RPMI7951 (cell line): ENCODE measurements at regions not wholly inside any gene's neighbourhood (a gene's known extent, or its start where the extent isn't known, plus 50 kb on each side); places are given as distances from the start of the nearest gene placed in this dataset.

Experiments
- DNase-seq: peaks from one replicate; pipeline ENCODE4 v3.0.0-alpha.2; 2012; ENCODE audit warnings: low read depth

GRCh38 chr9:129240581-129241211 lies 62.6 kb upstream of the IER5L start:
- no peak for DNase-seq

DNA sequence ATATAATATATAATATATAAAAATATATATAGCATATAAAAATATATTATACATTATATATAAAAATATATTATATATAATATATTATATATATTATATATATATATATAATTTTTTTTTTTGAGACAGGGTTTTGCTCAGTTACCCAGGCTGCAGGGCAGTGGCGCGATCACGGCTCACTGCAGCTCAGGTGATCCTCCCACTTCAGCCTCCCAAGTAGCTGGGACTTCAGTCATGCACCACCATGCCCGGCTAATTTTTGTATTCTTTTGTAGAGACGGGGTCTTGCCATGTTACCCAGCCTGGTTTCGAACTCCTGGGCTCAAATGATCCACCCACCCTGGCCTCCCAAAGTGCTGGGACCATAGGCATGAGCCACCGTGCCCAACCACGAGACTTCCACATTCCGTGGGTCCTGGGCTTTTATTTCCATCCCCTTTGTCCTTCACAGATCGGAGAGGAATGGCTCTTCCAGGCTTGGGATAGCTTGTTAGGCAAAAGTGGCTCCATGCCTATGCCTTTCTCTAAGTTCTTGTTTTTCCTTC lies 62.0 kb upstream of the IER5L start:
- DNase-seq = no peak

GRCh38 chr9:129237803-129238202 lies 59.7 kb upstream of the IER5L start:
- DNase-seq = no peak

DNA sequence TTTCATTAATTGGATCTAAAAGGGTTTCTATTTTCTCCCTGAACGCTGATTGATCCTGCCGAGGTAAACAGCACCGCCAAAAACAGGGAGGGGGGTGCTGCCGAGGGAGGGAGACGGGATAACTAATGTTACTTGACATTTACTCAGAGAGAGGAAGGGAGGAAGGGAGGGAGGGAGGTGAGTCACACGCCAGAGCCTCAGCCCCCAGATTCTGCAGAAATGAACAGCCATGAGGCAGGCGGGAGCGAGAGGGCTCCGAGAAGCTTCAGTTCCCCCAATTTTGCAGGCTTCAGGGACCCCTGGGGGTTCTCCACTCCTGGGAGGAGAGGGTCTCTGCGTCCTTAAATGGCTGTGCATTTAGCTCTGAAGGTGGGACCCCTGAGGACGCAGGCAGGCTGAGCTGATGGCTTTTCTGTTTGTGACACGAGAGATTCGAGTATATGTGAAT lies 59.1 kb upstream of the IER5L start:
- DNase-seq = peak; percentile 52

GRCh38 chr9:129236441-129237145 lies 58.5 kb upstream of the IER5L start:
- DNase-seq = no peak

DNA sequence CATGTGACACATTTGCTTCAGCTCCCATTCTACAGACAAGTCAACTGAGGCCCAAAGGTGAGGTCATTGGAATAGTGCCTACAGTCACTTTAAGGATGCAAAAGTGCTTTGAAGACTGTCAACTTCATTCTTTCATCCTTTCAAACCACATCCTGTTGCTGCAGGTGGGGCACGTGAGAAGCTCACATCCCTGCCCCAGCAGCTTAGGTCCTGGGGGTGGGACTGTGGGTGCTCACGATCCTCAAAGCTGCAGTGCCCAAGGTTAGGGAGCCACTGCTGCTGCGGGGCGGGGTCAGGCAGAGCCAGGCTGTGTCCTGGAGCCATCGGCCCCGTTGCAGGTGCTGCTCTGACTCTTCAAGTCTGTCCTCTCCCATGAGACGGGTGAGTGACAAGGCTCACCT lies 57.9 kb upstream of the IER5L start:
- DNase-seq = no peak

GRCh38 chr9:129235041-129235930 lies 57.2 kb upstream of the IER5L start:
- DNase-seq = no peak

DNA sequence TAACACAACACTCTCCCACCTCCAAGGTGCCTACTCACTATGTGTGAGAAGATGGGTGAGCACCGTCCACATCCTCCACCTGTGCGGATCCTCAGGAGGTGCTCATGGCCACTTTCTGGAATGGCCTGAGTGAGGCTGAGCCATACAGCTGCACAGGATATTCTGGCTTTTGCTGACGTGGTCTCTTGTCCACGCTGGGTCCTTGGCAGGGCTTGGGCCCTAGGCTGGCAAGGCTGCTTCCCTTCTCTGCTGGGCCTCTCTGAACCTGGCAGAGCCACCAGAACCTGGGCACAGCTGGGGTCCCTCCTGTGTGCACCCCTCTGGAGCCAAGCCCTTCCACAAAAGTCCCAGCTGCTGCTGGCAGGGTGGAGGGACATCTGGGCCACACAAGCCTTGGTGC lies 56.4 kb upstream of the IER5L start:
- DNase-seq = no peak

DNA sequence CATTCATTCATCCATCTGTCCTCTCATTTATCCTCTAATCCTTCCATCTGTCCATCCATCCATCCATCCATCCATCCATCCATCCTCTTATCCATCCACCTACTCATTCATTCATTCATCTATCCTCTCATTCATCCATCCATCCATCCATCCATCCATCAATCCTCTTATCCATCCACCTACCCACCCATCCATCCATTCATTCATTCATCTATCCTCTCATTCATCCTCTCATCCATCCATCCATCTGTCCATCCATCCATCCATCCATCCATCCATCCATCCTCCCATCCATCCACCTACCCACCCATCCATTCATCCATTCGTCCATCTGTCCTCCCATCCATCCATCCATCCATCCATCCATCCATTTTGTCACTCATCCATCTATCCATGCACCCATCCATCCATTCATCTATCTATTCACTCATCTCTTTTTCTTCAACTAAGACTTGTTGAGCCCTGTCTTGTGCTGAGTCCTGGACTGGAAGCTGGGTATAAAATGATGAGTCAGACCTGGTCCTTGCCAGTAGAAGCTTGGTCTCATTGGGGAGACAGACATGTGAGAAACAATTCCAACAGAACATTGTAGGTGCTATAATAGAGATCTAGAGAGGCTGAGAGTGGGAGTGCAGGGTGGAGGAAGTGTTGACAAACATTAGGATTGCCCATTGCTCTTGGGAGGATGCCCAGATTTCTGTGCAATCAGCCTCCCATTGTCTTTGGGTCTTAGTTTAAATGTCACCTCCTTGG lies 55.0 kb upstream of the IER5L start:
- DNase-seq = no peak

DNA sequence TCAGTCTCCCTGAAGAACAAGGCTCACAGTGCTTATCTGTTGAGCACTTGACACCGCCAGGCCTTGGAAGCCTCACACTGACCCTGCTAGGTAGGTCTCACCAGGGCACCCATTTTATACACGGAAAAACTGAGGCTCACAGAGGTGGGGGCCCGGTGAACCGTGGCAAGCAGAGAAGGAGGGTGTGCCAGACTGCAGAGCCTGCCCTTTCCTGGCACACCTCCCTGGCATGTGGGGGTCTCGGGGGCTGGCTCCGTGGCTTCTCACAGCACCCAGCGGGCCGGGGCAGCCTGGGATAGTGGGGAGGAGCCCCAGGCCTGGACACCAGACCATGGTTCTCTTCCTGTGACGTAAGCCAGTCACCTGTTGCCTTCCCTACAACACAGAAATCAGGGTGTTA lies 53.7 kb upstream of the IER5L start:
- no peak for DNase-seq

DNA sequence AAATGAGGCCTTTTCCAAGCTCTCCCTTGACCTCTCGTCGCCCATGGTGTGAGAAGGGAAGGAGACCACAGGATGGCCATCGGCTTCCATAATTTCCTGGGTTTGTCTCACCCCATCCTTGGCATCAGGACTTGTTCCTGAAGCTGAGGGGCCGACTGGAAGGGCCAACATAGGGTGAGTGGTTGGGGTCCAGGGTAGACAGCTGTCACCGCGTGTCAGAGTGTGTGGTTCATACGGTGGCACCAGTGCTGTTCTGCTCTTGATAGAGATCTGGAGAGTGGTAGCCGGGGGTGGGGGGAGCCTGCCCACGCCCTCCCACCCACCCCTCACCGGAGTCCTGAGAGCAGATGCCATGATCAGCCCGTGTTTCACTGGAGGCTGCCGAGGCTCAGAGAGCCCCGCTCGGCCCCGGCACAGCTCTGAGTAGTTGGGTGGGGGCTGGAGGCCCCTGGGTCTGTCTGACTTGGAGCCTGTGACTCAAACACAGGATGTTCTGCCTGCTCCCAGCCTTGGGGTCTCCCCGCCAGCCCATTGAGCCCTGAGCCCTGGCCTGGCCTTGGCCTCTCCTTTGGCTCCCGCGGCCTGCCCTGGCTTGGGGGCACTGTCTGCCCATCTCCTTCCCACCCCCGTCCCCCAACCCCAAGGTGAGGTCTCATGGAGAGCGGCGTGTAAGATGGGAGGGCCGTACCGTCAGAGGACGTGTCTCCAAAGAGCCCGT lies 53.1 kb upstream of the IER5L start:
- no peak for DNase-seq

DNA sequence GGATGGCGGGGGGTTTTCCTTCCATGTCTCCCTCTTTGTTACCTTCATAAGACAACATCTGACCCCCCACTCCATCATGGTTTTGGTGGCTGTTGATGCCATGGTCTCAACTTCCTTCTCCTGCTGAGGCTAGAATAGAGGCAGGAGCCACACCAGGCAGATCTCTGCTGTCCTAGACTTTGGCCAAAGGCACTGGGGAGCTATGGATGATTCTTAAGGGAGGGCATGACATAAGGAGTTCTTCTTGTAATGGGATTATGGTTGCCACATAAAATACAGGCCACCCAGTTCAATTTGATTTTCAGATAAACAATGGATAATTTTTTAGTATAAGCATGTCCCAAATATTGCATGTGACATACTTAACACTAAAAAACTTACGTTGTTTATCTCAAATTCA lies 52.2 kb upstream of the IER5L start:
- no peak for DNase-seq
